Esophagus squamous epithelium (tissue), 5 donors: ENCODE measurements at regions not wholly inside any gene's neighbourhood (a gene's known extent, or its start where the extent isn't known, plus 50 kb on each side); places are given as distances from the start of the nearest gene placed in this dataset.

Source experiments
- DNase-seq: peaks from one replicate; lab custom pipeline; 2025; lab: John Stamatoyannopoulos, UW
- H3K27ac ChIP-seq, 4 donors: fragments of 200-600 bp; sonication (generic); one replicate each; pipeline ENCODE4 v1.5.1; 2016 to 2019; ENCODE audit warnings: mild to moderate bottlenecking in 1 of 4
- H3K27me3 ChIP-seq, 4 donors: fragments of 200-600 bp; sonication (generic); 1 replicate in 3 of 4; 2 replicates in 1 of 4; pipeline versions ENCODE4 v1.5.1 to v1.6.0; 2017 to 2021; ENCODE audit warnings: antibody characterized with exemption in 1 of 4
- H3K36me3 ChIP-seq, 3 donors: fragments of 200-600 bp; sonication (generic); one replicate each; pipeline ENCODE4 v1.5.1; 2016 to 2019
- H3K4me1 ChIP-seq, 3 donors: fragments of 200-600 bp; sonication (generic); one replicate each; pipeline ENCODE4 v1.5.1; 2017 to 2019
- H3K4me3 ChIP-seq, 4 donors: fragments of 200-600 bp; sonication (generic); 1 replicate in 3 of 4; 2 replicates in 1 of 4; pipeline ENCODE4 v1.5.1; 2016 to 2019; ENCODE audit warnings: mild to moderate bottlenecking in 2 of 4, moderate library complexity in 1 of 4
- H3K9me3 ChIP-seq, 3 donors: fragments of 200-600 bp; sonication (generic); one replicate each; pipeline ENCODE4 v1.5.1; 2016 to 2019
- CTCF ChIP-seq, 6 experiments: fragments of 450-650 bp in 4 of 6; fragments of 200-600 bp in 2 of 6; sonication (generic) in 2 of 6; IDR thresholded peaks; one replicate each; pipeline ENCODE4 v1.5.1; 2016 to 2019; ENCODE audit warnings: antibody characterized with exemption in 6 of 6, mild to moderate bottlenecking in 4 of 6, moderate library complexity in 4 of 6
- POLR2A ChIP-seq, 4 donors: fragments of 450-650 bp; IDR thresholded peaks; one replicate each; pipeline ENCODE4 v1.6.1; 2017; ENCODE audit warnings: antibody characterized with exemption in 4 of 4, mild to moderate bottlenecking in 4 of 4, moderate library complexity in 3 of 4
- WGBS, 2 donors: methylation state at CpG; one replicate each; pipeline ENCODE4 v1.1.5; 2018; 5-methylcytosine and 5-hydroxymethylcytosine counted together
- intact Hi-C: fragments of 100-400 bp; cut with DNase I; formaldehyde crosslinking; loops from one replicate; pipeline ENCODE4 v1.15.0; 2022
- donor health status: DM: yes; HTN: yes; CAD: no.

- Histone ChIP-seq H3K9me3 (no peaks in the 10 kb centered on the region), H3K4me1 (peaks cover 0 to 15% (median 0%) of the 10 kb centered on the region in 3 donors), H3K27ac (no peak overlapping the region), H3K36me3 (no peaks in the 10 kb centered on the region), H3K27me3 (no peaks in the 10 kb centered on the region), H3K4me3 (no peak overlapping the region)
- WGBS, 2 donors: 50 to 57% methylated on average over 9 of the region's 9 CpGs
- no peak for DNase-seq
- TF ChIP-seq POLR2A (IDR thresholded peaks at IDR 0.05) (no peak), CTCF (IDR thresholded peaks at IDR 0.05) (no peak)
- intact Hi-C loops: no loop called here
Observed at GRCh38 chr18:29154758-29155725, 978.1 kb upstream of the CDH2 start.

- no peaks in the 10 kb centered on the region for H3K9me3 ChIP-seq
- H3K27ac ChIP-seq: no peak overlapping the region
- no peak for TF ChIP-seq POLR2A (IDR thresholded peaks at IDR 0.05)
- TF ChIP-seq CTCF (IDR thresholded peaks at IDR 0.05): no peak
- 39 to 43% methylated on average over 1 of the region's 1 CpG for WGBS, 2 donors
- H3K4me1 ChIP-seq: peaks cover 0 to 15% (median 0%) of the 10 kb centered on the region in 3 donors
- DNase-seq: no peak
- H3K4me3 ChIP-seq: no peak overlapping the region
- H3K27me3 ChIP-seq: no peaks in the 10 kb centered on the region
- H3K36me3 ChIP-seq: no peaks in the 10 kb centered on the region
- intact Hi-C loops: no loop called here
Observed at GRCh38 chr18:29154196-29154757, 977.3 kb upstream of the CDH2 start.

GRCh38 chr18:29153091-29153490, 976.2 kb upstream of the CDH2 start:
- whole genome bisulfite sequencing, 2 donors: 67 to 81% methylated on average over 7 of the region's 7 CpGs
- no peak for DNase-seq
- TF ChIP-seq POLR2A (IDR thresholded peaks at IDR 0.05) (no peak), CTCF (IDR thresholded peaks at IDR 0.05) (no peak)
- H3K36me3 ChIP-seq: no peaks in the 10 kb centered on the region
- H3K4me3 ChIP-seq: no peak overlapping the region
- H3K4me1 ChIP-seq: peaks cover 0 to 15% (median 0%) of the 10 kb centered on the region in 3 donors
- no peaks in the 10 kb centered on the region for H3K9me3 ChIP-seq
- H3K27ac ChIP-seq: no peak overlapping the region
- intact Hi-C loops: no loop called here
- no peaks in the 10 kb centered on the region for H3K27me3 ChIP-seq

- intact Hi-C loops: no loop called here
- no peak overlapping the region for H3K27ac ChIP-seq
- no peaks in the 10 kb centered on the region for H3K36me3 ChIP-seq
- TF ChIP-seq CTCF (IDR thresholded peaks at IDR 0.05) (no peak), POLR2A (IDR thresholded peaks at IDR 0.05) (no peak)
- no peak overlapping the region for H3K4me3 ChIP-seq
- no peaks in the 10 kb centered on the region for H3K4me1 ChIP-seq
- no peak for DNase-seq
- no peaks in the 10 kb centered on the region for H3K27me3 ChIP-seq
- H3K9me3 ChIP-seq: no peaks in the 10 kb centered on the region
- WGBS, 2 donors: 13 to 18% methylated on average over 2 of the region's 2 CpGs
Observed at GRCh38 chr18:29147944-29148343, 971.0 kb upstream of the CDH2 start.

GRCh38 chr18:29146068-29146467, 969.1 kb upstream of the CDH2 start:
- H3K9me3 ChIP-seq: no peaks in the 10 kb centered on the region
- H3K4me3 ChIP-seq: no peak overlapping the region
- TF ChIP-seq POLR2A (IDR thresholded peaks at IDR 0.05) (no peak), CTCF (IDR thresholded peaks at IDR 0.05) (no peak)
- intact Hi-C loops: no loop called here
- no peaks in the 10 kb centered on the region for H3K36me3 ChIP-seq
- no peak for DNase-seq
- H3K27me3 ChIP-seq: no peaks in the 10 kb centered on the region
- 42 to 50% methylated on average over 4 of the region's 4 CpGs for WGBS, 2 donors
- H3K27ac ChIP-seq: no peak overlapping the region
- no peaks in the 10 kb centered on the region for H3K4me1 ChIP-seq
